ENCODE measurements at regions not wholly inside any gene's neighbourhood (a gene's known extent, or its start where the extent isn't known, plus 50 kb on each side); places are given as distances from the start of the nearest gene placed in this dataset.

- no peaks in the 10 kb centered on the region for H3K4me1 ChIP-seq (ENCODE audit: insufficient read depth, low read length, poor library complexity, severe bottlenecking)
- ChIA-PET CTCF (no interaction called here), POLR2A (ENCODE audit: low non-redundant PET) (no interaction called here)
- BruUV-seq (replicated peaks): no TSS peak
- intact Hi-C loops (cut with micrococcal nuclease; ENCODE audit: unreplicated experiment): no loop called here
- no peak for DNase-seq (ENCODE audit: low spot score)
- no peaks in the 10 kb centered on the region for H3K36me3 ChIP-seq (ENCODE audit: insufficient read depth, low read length, poor library complexity, severe bottlenecking)
- no peak overlapping the region for H3K4me3 ChIP-seq (ENCODE audit: low read depth, low read length, poor library complexity, severe bottlenecking)
- TF ChIP-seq EZH2 (IDR thresholded peaks at IDR 0.05; ENCODE audit: borderline replicate concordance, low read depth, low read length, poor library complexity, severe bottlenecking): no peak
- TF ChIP-seq CTCF (conservative IDR thresholded peaks at IDR 0.05; ENCODE audit: low read depth, low read length): no peak
- no peaks in the 10 kb centered on the region for H3K9me3 ChIP-seq (ENCODE audit: low read depth, low read length, poor library complexity, severe bottlenecking)
- H3K27me3 ChIP-seq (replicated peaks; ENCODE audit: insufficient read depth, low read depth, low read length, poor library complexity): no peaks in the 10 kb centered on the region
- no peak overlapping the region for H3K27ac ChIP-seq (ENCODE audit: low read depth, low read length, poor library complexity, severe bottlenecking)
Observed at GRCh38 chr9:91067306-91067860, 265.8 kb downstream of the SYK start.

GRCh38 chr9:91071184-91071990 is 269.8 kb downstream of the SYK start:
- no peak for DNase-seq (ENCODE audit: low spot score)

GRCh38 chr9:91073049-91073810 is 271.6 kb downstream of the SYK start:
- H3K4me3 ChIP-seq (ENCODE audit: low read depth, low read length, poor library complexity, severe bottlenecking): no peak overlapping the region
- no peaks in the 10 kb centered on the region for H3K27me3 ChIP-seq (replicated peaks; ENCODE audit: insufficient read depth, low read depth, low read length, poor library complexity)
- intact Hi-C loops (cut with micrococcal nuclease; ENCODE audit: unreplicated experiment): no loop called here
- no peaks in the 10 kb centered on the region for H3K4me1 ChIP-seq (ENCODE audit: insufficient read depth, low read length, poor library complexity, severe bottlenecking)
- DNase-seq (ENCODE audit: low spot score): no peak
- ChIA-PET POLR2A (ENCODE audit: low non-redundant PET) (no interaction called here), CTCF (no interaction called here)
- no peaks in the 10 kb centered on the region for H3K36me3 ChIP-seq (ENCODE audit: insufficient read depth, low read length, poor library complexity, severe bottlenecking)
- H3K27ac ChIP-seq (ENCODE audit: low read depth, low read length, poor library complexity, severe bottlenecking): no peak overlapping the region
- no TSS peak for BruUV-seq (replicated peaks)
- no peaks in the 10 kb centered on the region for H3K9me3 ChIP-seq (ENCODE audit: low read depth, low read length, poor library complexity, severe bottlenecking)
- TF ChIP-seq CTCF (conservative IDR thresholded peaks at IDR 0.05; ENCODE audit: low read depth, low read length) (no peak), EZH2 (IDR thresholded peaks at IDR 0.05; ENCODE audit: borderline replicate concordance, low read depth, low read length, poor library complexity, severe bottlenecking) (no peak)

More at GRCh38 chr9:91071184-91071990, 269.8 kb downstream of the SYK start:
- POLR2A ChIA-PET (ENCODE audit: low non-redundant PET): no interaction called here
- Histone ChIP-seq H3K36me3 (ENCODE audit: insufficient read depth, low read length, poor library complexity, severe bottlenecking) (no peaks in the 10 kb centered on the region), H3K27ac (ENCODE audit: low read depth, low read length, poor library complexity, severe bottlenecking) (no peak overlapping the region), H3K27me3 (replicated peaks; ENCODE audit: insufficient read depth, low read depth, low read length, poor library complexity) (no peaks in the 10 kb centered on the region), H3K4me3 (ENCODE audit: low read depth, low read length, poor library complexity, severe bottlenecking) (no peak overlapping the region), H3K9me3 (ENCODE audit: low read depth, low read length, poor library complexity, severe bottlenecking) (no peaks in the 10 kb centered on the region), H3K4me1 (ENCODE audit: insufficient read depth, low read length, poor library complexity, severe bottlenecking) (no peaks in the 10 kb centered on the region)
- TF ChIP-seq EZH2 (IDR thresholded peaks at IDR 0.05; ENCODE audit: borderline replicate concordance, low read depth, low read length, poor library complexity, severe bottlenecking) (no peak), CTCF (conservative IDR thresholded peaks at IDR 0.05; ENCODE audit: low read depth, low read length) (no peak)
- CTCF ChIA-PET: no interaction called here
- intact Hi-C loops (cut with micrococcal nuclease; ENCODE audit: unreplicated experiment): no loop called here
- no TSS peak for BruUV-seq (replicated peaks)
